HG03521 (cell line): ENCODE measurements at regions not wholly inside any gene's neighbourhood (a gene's known extent, or its start where the extent isn't known, plus 50 kb on each side); places are given as distances from the start of the nearest gene placed in this dataset.

Experiments
- ATAC-seq: cut with Tn5 transposase; IDR thresholded peaks from one replicate; pipeline ENCODE4 v1.9.1; 2021; ENCODE audit warnings: mild to moderate bottlenecking, moderate library complexity; ENCODE audit not compliant: unreplicated experiment

DNA sequence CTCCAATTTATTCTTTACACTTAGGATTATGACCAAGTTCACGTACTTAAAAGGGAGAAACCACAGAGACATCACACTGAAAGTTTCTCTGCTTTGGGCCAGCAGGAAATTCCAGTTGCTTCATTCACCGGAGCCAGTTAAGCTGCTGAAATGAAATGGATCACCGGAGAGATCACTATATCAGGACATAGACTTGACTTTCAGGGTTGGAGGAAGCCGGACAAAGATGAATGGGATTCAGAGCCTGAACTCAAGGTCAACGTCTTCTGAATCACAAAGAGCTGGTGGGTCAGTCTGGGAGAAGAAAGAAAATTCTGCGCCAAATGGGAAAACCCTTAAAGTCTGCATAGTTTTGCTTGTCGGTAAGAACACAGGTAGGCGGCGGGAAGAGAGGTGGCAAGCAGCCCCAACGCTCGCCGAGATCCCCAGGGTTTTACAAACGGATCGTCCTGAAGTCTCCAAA is 81.9 kb upstream of the CCDC28A start:
- no peak for ATAC-seq

DNA sequence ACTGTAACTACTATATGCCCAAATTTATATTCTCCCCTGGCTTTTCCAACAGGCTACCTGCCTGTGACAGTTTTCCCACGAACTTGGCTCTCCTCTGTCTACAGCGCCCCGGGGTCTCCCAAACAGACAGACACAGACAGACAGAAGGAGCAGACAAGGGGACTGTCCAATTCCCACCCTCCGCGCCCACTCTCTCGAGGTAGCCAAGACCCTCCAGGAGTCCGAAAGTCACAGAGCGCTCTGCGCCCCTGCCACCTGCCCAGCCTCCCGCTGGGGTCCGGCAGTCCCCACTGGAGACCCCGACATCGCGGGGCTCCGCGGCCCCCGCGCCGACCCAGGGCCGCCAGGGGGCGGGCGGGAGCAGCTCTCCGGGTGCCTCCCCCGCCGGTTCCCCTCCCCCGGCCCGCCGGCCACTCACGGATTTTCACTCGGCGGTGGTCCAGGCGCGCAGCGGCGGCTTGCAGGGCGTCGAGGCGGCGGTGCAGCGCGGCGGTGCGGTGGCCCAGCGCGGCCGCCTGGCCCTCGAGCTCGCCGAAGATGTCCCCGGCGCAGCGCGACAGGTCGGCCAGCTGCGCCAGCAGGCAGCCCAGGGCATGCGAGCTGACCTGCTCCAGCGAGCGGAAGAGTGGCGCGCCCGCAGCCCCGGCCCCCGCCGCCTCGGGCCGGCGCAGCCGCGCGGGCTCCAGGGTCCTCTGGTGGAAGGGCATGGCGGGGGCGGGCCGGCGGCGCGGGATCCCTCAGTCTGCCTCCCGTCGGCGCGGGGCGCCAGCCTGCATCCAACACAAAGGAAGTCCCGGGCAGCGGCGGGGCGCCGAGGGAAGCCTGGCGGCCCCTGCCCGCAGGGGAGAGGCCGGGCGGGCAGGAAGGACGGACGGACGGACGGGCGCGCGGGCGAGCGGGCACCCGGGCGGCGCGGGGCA is 81.3 kb upstream of the CCDC28A start:
- peak; percentile 52 for ATAC-seq

DNA sequence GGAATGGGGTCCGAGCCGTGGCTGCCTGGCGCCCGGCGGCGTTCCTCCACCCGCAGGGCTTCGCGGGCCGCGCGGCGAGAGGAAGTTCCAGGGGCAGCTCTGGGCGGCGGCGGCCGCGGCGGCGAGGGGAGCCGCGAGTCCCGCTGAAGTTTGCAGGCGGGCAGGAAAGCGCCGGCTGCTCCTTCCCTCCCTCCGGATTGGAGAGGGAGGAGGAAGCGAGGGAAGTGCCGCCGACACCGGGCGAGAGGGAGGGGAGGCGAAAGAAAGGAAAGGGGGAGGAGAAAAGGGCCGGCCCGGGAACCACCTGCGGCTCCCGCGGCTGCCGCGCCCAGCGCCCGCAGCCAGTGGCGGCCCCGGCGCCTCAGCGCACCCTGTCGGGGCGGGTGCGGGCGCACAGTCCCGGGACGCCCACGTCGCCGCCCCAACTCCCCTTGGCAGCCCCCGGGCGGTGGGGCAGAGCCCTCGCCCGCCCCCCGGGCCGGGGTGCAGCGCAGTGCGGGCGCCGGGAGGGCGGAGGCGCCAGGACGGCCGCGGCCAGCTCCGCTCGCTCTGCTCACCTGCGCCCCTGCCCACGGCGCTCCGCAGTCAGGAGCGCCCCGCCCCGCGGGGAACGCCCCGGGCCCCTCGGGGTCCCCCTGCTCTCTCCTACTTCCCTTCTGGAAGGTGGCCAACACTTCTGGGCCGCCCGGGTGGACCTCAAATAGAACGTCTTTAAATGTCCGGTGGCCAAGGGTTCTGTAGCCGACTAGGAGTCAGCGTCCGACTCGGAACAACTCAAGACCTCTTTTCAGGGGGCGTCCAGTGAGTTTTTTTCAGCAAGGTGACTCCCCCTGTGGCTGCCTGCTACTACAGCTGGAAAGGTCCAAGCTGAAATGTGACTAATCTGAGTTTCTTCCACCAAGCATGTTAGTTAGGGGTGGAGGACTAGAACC is 80.3 kb upstream of the CCDC28A start:
- peak; percentile 44 for ATAC-seq

DNA sequence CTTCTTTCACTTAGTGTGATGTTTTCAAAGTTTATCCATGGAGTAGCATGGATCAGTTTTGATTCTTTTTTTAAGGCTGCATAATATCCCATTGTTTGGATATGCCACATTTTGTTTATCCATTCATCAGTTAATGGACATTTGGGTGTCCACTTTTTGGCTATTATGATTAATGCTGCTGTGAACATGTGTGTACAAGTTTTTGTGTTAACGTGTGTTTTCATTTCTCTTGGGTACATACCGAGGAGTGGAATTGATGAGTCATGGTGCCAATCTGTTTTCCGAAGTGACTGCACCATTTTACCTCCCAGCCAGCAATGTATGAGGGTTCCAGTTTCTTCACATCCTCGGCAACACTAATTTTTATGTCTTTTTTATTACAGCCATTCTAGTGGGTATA is 78.4 kb upstream of the CCDC28A start:
- ATAC-seq: no peak

DNA sequence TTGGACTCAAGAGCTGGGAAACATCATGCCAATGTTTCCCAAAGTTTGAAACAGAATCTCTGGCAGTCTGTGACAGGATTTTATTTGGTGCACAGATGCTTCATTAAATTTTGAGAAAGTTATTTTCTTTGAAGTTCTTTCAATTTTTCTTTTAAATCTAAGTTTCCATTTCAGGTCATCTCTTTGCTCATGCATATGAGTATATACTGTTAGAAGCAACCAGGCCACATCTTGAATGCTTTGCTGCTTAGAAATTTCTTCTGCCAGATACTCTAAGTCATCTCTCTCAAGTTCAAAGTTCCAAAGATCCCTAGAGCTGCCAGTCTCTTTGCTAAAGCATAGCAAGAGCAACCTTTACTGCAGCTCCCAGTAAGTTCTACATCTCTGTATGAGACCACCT is 59.1 kb upstream of the CCDC28A start:
- ATAC-seq: no peak

DNA sequence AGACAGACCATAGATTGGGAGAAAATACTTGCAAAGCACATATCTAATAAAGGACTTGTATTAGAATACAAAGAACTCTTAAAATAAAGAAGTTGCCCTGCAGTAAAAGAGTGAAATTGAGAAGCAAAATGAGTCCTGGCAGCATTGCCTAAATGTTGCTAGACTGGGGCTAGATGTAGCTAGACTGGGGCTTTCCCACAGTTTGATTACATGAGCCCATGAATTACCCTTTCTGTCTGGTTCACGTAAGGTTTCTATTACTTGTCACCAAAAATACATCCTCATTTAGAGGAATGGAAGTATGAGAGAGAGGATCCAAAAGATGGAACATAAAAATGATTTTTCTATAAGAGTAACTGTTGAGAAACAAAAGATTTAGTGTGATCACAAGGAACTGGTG is 57.6 kb upstream of the CCDC28A start:
- ATAC-seq: no peak

- ATAC-seq: no peak
Measured at GRCh38 chr6:138716971-138717665, 56.5 kb upstream of the CCDC28A start.

DNA sequence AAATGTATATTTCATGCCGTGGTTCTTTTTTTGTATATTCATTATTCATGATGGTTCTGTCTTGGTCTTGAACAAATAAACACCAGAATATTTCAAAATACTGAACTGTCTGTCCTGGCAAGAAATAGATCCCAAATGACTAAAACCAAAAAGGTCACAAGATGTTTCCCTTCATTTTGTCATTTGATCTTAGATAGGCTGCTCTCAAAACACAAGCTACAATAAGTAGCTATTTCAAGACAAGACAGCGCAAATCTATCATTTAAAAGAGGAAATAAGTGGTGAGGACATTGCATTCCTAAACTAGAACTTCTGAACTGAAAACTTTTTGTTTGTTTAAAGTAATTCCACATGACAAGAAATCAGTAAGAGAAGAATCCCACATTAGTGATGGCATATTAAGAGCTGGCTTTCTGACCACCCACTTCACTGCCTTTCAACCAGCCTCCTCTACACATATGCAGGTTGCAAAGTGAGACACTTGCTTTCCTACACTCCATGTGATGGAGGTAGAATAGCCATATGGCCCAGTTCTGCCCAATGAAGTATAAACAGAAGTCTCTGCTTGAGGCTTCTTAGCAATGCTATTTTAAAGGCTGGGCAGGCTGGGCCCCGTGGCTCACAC is 54.4 kb upstream of the CCDC28A start:
- ATAC-seq: no peak

DNA sequence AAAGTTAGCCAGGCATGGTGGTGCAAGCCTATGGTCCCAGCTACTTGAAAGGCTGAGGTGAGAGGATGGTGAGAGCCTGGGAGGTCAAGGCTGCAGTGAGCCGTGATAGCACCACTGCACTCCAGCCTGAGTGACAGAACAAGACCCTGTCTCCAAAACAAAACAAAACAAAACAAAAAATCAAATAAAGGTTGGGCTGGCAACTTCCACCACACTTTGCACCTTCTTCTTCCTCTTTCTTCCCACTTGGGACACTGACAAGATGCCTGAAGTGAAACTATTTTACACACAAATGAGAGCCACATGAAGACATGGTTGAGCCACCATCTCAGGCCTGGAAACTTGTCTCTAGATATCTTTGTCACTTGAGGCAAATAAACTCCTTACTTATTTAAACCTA is 53.8 kb upstream of the CCDC28A start:
- ATAC-seq: no peak

DNA sequence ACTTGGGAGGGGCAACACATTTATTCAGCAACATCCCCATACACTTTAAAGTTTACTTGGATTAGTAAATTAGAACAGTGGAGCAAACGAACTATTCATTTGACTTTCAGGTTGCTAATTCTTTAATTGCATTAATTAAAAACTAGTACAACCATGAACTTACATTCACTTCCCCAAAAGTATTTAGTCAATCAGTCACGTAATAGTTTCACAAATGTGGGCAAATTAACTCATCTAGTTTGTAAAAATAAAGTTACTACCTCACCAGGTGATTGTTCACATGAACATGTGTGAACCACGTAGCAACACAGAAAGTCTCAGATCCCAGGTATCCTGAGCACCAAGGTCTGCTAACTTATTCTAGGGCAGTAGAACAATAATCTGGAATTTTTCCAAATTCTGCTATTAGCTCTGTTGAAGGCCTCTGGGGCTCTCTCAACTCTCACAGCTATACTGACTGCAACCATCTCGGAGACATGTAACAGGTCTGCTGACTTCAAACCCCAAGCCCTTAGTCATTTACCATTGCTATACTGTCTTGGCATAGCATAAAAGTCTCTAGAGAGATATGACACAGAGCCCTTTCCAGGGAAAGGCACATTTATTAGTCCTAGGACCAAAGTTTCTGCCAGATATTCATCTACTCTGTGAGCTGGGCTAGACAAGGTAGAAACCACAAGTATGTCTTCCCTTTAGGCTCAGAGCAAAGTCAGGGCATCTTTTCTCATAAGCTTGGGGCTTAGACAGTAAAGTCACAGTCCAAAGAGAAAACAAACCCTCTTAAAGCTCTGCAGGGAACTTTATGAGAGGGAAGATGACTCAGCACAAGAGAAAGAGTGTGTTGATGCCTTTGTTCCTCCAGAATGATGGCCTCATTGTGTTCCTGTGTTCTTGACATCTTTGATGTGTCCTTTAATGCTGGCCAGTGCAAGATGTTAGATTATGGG is 50.9 kb upstream of the CCDC28A start:
- ATAC-seq: no peak
